NK-92 (cell line): ENCODE measurements at regions not wholly inside any gene's neighbourhood (a gene's known extent, or its start where the extent isn't known, plus 50 kb on each side); places are given as distances from the start of the nearest gene placed in this dataset.

Experiments used
- DNase-seq: peaks from one replicate; lab custom pipeline; 2025; ENCODE audit not compliant: unreplicated experiment; lab: John Stamatoyannopoulos, UW

- no peak for DNase-seq
Measured at GRCh38 chr9:1261879-1262766, 212.0 kb downstream of the DMRT2 start.

DNA sequence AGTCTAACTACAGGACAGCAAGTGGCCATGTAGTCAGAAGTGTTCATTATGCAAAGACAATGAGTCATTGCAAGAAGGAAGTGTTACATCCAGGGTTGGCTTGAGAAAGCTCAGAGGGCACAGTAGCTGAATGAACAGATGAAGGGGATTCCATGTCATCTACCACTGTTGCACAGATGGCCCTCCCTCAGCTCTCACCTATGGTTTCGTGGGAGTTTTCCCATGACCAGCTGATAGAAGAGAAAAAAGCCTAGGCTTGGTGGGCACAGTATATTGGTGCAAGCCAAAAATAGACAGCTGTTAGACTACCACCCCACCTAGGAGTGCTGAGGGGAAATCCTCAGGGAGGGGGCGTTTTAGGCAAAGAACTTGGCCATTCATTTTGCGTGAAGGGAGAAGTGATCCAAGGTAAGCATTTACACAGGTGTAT, 217.0 kb downstream of the DMRT2 start:
- DNase-seq, result no peak

- DNase-seq, result no peak
Measured at GRCh38 chr9:1267581-1267980, 217.4 kb downstream of the DMRT2 start.

DNA sequence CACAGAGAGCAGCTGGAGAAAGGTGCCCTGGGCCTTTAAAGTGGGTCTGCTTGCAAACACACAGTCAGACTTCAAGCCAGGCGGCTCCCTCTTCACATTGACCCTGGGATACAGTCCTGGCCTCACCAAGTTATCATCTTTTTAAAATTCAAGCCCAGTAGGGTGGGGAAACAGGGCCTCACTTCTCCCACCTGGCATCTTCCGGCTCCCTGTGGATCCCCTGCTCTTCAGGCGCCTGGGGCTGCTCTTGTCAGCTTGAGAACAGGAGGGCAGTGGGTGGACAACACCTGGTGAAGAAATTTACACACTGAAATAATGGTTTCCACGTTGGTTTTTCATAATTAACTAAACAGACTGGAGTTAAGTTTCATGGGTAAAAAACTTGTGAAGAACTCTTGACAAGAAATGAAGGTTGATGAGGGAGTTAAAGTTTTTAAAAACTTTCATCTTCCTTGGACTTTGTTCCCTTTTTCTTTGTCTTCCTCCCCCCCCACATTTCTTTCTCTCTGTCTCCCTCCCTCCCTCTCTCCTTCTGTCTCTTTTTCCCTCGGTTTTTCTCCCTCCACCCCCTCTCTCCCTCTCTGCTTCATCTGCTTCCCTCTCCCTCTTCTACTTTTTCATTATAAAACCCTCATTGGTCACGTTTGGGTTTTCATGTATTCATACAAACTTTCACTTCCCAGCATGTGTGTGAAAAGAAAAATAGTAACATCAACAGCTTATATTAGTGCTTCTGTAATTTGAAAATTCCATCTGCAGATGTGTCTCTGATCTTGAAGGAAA, 219.6 kb downstream of the DMRT2 start:
- no peak for DNase-seq

- no peak for DNase-seq
Measured at GRCh38 chr9:1271367-1271766, 221.2 kb downstream of the DMRT2 start.

DNA sequence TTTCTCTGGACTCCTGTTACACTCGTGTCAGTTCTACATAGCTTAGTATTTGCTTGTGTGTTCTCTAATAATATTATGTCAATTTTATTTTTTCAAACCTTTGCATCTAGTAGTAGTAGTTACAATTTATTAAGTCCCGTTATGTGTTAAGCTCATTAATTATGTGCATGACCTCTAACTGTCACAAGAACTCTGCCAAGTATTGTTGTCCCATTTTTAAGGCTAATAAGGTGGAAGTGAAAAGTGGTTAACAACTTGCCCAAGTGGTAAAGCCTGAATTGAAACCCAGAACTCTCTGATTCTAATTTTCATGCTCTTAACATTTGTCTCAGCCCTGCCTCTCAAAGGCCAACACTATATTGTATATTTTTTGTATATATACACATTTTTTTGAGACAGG, 221.6 kb downstream of the DMRT2 start:
- no peak for DNase-seq

- DNase-seq, result no peak
Measured at GRCh38 chr9:1272488-1272887, 222.3 kb downstream of the DMRT2 start.

DNA sequence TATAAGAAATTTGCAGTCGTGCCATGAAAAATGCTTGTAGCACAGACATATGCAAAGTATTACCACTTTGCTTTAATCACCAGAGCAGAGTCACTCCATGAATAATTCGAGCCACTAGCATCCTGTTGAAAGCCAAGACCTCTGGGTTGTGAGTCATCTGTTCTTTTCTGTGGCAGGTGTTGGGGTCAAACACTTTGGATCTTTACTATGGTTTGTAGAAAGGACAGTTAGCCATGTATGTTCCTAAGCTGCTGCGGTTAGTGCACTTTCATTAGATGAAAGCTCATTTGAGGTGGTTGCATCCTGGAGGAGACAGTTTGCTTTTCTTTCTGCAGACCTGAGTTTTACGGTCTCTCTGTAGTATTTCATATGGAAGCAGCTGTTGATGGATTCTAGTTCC, 223.7 kb downstream of the DMRT2 start:
- DNase-seq, result no peak

DNA sequence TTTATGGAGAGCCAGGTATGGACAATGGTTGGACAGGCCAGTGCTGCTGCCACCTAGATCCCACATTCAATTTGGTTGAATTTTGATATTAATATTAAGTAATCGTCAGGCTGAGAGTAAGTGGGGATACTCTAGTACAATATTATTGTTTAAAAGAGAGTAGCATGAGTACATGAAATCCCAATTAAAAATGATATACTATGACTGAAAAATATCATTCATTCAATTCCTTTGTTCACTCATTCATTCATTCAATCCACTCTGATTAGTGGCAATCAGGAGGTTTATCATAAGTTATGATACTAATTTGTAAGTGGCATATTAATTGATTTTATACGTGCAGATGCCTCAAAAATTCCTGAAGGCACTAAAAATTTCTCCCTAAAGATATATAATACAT, 224.2 kb downstream of the DMRT2 start:
- no peak for DNase-seq

GRCh38 chr9:1276474-1276873, 226.3 kb downstream of the DMRT2 start:
- DNase-seq, result no peak

GRCh38 chr9:1284727-1285126, 234.6 kb downstream of the DMRT2 start:
- DNase-seq, result no peak

DNA sequence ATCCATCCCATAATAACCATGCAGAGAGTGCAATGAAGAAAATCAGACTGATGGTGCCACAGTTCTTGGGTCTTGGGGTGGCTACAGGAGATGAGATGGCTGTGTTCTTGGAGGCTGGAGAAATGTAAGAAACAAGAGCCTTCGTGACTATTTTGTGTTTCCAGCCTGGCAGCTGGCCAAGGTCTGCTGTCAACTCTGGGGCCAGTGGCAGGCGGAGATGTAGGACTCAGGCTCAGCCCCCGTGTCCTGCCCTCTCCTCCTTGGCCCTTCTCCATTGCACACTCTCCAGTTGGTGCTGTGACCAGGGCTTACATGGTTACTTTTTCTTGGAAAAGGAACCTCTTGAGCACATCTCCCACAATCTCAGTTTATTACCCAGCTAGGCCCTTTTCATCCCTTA, 235.4 kb downstream of the DMRT2 start:
- no peak for DNase-seq

DNA sequence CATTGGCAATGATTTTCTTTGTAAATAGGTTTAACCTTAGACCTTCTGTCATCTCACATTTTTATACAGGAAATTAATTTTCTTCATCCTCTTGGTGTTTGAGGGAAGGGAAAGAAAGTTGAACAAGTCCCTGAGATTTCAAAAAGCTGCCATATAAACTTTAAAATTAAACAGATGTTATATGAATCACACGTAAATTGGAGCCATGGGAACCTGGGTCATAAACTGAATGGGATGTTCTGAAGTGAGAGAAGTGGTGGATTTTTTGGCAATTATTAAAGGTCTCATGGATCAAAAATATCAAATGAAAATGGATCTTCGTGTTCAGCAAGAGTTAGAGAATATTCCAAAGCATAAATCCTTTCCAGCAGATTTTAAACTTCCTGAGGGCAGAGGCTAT, 242.2 kb downstream of the DMRT2 start:
- DNase-seq, result no peak

DNA sequence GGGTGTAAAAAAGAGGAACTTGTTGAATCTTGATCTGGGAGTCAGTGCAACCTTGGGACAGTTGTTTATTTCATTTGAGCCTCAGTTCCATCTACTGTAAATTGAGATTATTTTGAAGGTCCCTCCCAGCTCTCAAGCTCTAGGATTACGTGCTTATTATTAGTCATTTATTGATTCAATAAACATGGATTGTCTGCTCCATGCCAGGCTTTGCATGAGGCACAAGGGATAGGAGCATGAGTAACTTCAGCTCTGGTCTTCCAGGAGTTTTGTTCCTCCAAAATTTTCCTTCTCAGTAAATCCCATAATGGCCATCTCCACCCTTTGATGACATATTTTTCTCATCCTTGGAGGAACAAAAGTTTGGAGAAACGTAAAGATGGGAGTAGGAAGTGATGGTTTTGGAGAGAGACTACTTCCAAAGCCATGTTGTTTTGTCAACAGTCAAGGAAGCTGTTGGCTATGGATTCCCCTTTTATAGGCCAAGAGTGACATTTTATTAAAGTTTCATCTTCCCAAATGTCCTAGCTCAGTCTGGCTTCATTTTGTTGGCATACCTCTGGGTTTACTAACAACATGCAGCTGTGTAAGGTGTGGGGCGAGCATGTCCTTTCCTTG, 244.6 kb downstream of the DMRT2 start:
- no peak for DNase-seq

GRCh38 chr9:1296331-1296730, 246.2 kb downstream of the DMRT2 start:
- DNase-seq, result no peak

DNA sequence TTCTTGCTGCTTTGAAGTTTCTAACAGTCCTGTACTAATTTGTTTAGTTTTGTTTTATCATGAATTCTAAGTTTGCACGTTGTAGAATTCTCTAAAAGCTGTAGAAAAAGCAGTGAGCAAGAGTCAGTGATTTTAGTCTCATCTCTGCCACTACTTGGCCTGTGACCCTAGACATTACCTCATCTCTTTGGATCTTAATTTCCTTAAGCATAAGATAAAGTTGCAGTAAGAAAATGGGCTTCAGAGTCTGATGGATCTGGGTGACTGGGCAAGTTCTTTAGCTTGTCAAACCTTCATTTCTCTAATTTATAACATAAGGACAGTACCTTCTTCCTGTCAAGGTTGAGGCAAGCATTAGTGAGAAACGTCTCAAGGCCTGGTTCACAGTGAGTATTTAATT, 247.9 kb downstream of the DMRT2 start:
- no peak for DNase-seq

GRCh38 chr9:1300941-1301340, 250.8 kb downstream of the DMRT2 start:
- DNase-seq, result no peak

DNA sequence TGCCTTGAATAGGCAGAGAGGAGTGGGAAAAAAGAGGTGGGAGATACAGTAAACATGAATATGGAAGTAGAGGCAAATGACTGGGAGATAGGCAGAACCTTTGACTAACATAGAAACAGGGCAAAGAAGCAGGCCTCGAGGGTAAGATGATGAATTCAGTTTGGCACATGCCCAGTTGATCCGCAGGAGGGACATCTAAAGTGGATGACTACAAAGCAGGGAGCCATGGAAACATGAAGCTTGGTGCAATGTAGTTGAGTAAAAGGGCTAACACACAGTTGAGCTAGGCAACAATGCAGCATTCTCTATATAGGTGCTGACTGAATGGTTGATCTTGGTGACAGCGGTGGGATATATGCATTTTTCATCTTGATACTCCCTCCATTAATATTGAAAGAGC, 253.8 kb downstream of the DMRT2 start:
- DNase-seq, result no peak

DNA sequence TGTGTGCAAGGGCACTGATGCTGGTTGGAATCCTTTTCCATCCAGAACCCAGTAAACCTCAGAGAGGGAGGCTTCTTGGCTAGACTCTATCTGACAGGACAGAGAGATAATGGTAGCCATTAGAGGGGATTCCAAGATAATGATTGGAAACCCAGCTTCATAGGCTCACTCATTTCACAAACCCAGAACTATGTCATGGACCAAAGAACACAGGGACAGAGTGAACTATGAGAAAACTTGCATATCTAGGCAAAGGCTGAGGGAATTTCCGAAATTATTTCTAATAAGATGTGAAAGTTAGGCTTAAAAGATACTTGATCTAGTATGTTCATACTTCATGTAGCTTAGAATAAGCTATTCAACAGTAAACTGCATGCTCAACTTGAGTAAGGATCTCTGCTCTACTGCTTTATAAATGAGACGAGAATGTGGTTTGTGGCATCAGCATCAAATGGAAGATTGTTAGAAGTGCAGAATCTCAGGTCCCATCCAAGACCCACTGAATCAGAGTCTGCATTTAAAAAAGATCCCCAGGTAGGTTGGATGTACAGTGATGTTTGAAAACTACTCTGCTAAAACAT, 261.4 kb downstream of the DMRT2 start:
- no peak for DNase-seq

- no peak for DNase-seq
Measured at GRCh38 chr9:1319436-1319835, 269.3 kb downstream of the DMRT2 start.

DNA sequence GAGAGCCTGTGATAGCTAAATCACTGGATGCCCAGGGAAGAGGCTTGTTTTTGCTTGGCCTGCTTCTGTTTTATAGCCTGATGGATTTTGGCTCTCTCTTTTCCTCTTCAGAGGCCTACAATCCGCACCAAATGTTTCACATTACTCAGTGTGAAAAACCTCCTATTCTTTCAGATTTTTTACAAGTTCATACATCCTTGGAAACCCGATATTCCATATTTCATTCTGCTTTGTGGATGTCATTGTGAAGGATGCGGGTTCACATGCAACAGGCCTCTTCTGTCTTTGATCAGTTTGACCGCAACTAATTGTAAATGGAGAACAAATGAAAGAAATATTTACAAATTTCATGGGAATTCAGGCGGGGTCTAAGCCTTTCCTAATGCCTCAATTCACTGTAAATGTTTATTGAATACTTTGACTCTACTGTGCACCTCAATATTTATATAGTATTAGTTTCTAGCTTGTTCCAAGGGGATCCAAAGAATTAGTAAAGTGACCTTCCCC, 269.9 kb downstream of the DMRT2 start:
- DNase-seq, result no peak
